Dendritic cell treated with granulocyte-macrophage colony-stimulating factor and Interleukin-4, amounts not matched to agents 40 ng/mL and 50 ng/mL, for 4 days (primary cell): ENCODE measurements at regions not wholly inside any gene's neighbourhood (a gene's known extent, or its start where the extent isn't known, plus 50 kb on each side); places are given as distances from the start of the nearest gene placed in this dataset.

Experiments used
- H3K27ac Mint-ChIP-seq: one replicate; pipeline ENCODE4 v1.8.0; 2022; ENCODE audit warnings: mild to moderate bottlenecking, mixed read lengths
- H3K27me3 Mint-ChIP-seq: one replicate; pipeline ENCODE4 v1.8.0; 2022; ENCODE audit warnings: mild to moderate bottlenecking, mixed read lengths
- H3K36me3 Mint-ChIP-seq: one replicate; pipeline ENCODE4 v1.8.0; 2022; ENCODE audit warnings: low read depth, mixed read lengths
- H3K4me1 Mint-ChIP-seq: one replicate; pipeline ENCODE4 v1.8.0; 2022; ENCODE audit warnings: low read depth, mixed read lengths
- H3K4me3 Mint-ChIP-seq: one replicate; pipeline ENCODE4 v1.8.0; 2022; ENCODE audit warnings: mild to moderate bottlenecking, moderate library complexity, mixed read lengths
- H3K9me3 Mint-ChIP-seq: one replicate; pipeline ENCODE4 v1.8.0; 2022; ENCODE audit warnings: mixed read lengths
- intact Hi-C: fragments of 100-400 bp; cut with micrococcal nuclease; formaldehyde crosslinking; loops from one replicate; pipeline ENCODE4 v1.15.0; 2022

- Mint-ChIP-seq H3K4me1 (no peaks in the 10 kb centered on the region), H3K36me3 (no peaks in the 10 kb centered on the region)
Observed at GRCh38 chr3:150033721-150034120, 63.0 kb upstream of the PFN2 start.

GRCh38 chr3:150030841-150031240, 60.1 kb upstream of the PFN2 start:
- no peaks in the 10 kb centered on the region for H3K4me1 Mint-ChIP-seq
- H3K27me3 Mint-ChIP-seq: no peaks in the 10 kb centered on the region
- peaks cover 7% of the 10 kb centered on the region for H3K9me3 Mint-ChIP-seq
- intact Hi-C loops: no loop called here
- H3K4me3 Mint-ChIP-seq: no peak overlapping the region
- no peak overlapping the region for H3K27ac Mint-ChIP-seq
- H3K36me3 Mint-ChIP-seq: no peaks in the 10 kb centered on the region

More at GRCh38 chr3:150033721-150034120, 63.0 kb upstream of the PFN2 start:
- peaks cover 5% of the 10 kb centered on the region for H3K9me3 Mint-ChIP-seq
- intact Hi-C loops: no loop called here
- no peaks in the 10 kb centered on the region for H3K27me3 Mint-ChIP-seq
- H3K4me3 Mint-ChIP-seq: no peak overlapping the region
- H3K27ac Mint-ChIP-seq: no peak overlapping the region

GRCh38 chr3:150023239-150023636, 52.5 kb upstream of the PFN2 start:
- no peak overlapping the region for H3K4me3 Mint-ChIP-seq
- intact Hi-C loops: no loop called here
- H3K27ac Mint-ChIP-seq: no peak overlapping the region
- no peaks in the 10 kb centered on the region for H3K4me1 Mint-ChIP-seq
- H3K27me3 Mint-ChIP-seq: no peaks in the 10 kb centered on the region
- peaks cover 34% of the 10 kb centered on the region for H3K9me3 Mint-ChIP-seq
- no peaks in the 10 kb centered on the region for H3K36me3 Mint-ChIP-seq

- intact Hi-C loops: no loop called here
- Mint-ChIP-seq H3K27ac (no peak overlapping the region), H3K4me1 (no peaks in the 10 kb centered on the region), H3K27me3 (peaks cover 3% of the 10 kb centered on the region), H3K36me3 (no peaks in the 10 kb centered on the region), H3K4me3 (no peak overlapping the region), H3K9me3 (peaks cover 34% of the 10 kb centered on the region)
Observed at GRCh38 chr3:150022381-150023238, 51.9 kb upstream of the PFN2 start.

GRCh38 chr3:150020527-150020926, 49.8 kb upstream of the PFN2 start:
- Mint-ChIP-seq H3K36me3 (no peaks in the 10 kb centered on the region), H3K27ac (no peak overlapping the region), H3K4me3 (no peak overlapping the region), H3K9me3 (peaks cover 24% of the 10 kb centered on the region), H3K4me1 (no peaks in the 10 kb centered on the region), H3K27me3 (peaks cover 3% of the 10 kb centered on the region)
- intact Hi-C loops: no loop called here
